T47D (cell line): ENCODE measurements at regions not wholly inside any gene's neighbourhood (a gene's known extent, or its start where the extent isn't known, plus 50 kb on each side); places are given as distances from the start of the nearest gene placed in this dataset.

Experiments used
- DNase-seq, 2 experiments: peaks; one replicate each; pipeline versions ENCODE4 v3.0.0 to v3.0.0-alpha.2; 2011 to 2012; ENCODE audit warnings: low read depth in 1 of 2, low spot score in 1 of 2
- JUND ChIP-seq: IDR thresholded peaks from 2 replicates; pipeline ENCODE4 v1.6.1; 2012; ENCODE audit warnings: low read depth
- in situ Hi-C: cut with HindIII; loops from 2 replicates; pipeline ENCODE4 v1.10.0; 2016; ENCODE audit warnings: low sequenced_read_pairs, low pct_unique_long_range_greater_than_20kb

DNA sequence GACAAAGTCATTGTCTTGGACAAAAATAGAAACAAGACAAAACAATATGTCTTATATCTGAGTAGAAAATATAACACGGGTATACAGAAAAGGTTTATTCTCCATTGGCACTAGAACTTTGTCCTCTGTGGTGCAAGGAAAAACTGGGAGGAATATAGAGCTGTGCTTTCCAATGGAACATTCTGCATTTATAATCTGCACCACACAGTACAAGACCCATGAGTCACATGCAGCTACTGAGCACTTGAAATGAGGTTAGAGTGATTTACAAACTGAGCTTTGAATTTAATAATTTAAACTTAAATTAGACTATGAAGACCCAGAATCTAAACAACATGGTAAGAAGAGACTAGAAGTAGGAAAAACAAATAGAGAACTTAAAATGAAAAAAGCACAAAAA is 86.1 kb downstream of the RAP2A start:
- no peak for TF ChIP-seq JUND
- no peak for DNase-seq
- in situ Hi-C loops = no loop called here

DNA sequence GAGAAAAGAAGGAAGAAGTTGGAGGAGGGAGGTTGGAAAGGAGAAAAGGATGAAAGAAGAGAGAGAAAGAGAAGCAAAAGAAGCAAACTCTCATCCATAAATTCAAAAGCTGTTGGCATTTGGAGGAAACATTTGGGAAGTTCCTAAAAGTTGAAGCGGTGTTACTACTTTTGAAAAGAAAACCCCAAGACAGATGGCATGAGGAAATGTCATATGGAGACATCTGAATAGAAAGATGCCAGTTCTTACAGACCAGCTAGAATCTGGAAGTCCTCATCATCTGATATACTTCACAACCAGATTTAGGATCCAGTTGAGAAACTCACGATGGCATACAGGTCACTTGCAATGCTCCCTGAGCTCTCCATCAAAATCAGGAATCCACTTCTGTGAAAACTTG is 86.9 kb downstream of the RAP2A start:
- TF ChIP-seq JUND = no peak
- in situ Hi-C loops = no loop called here
- no peak for DNase-seq

DNA sequence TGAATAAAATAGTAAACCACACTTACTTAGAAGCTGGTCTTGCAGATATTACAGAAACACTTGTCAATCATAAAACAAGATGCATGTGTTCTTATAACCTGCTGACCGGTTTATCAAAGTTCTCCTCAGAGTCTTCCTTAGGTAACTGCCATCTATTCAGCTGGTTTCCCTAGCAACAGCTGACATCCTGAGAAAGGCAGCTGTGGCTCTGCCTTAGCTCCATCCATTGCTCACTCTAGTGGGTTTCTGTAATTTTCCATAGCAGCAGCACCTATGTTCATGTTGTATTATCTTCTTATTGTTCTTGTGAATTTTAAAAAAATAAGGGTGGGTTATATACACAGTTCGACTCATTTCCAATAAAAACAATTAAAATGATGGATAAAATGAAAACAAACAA is 87.8 kb downstream of the RAP2A start:
- in situ Hi-C loops = no loop called here
- no peak for TF ChIP-seq JUND
- DNase-seq = no peak

DNA sequence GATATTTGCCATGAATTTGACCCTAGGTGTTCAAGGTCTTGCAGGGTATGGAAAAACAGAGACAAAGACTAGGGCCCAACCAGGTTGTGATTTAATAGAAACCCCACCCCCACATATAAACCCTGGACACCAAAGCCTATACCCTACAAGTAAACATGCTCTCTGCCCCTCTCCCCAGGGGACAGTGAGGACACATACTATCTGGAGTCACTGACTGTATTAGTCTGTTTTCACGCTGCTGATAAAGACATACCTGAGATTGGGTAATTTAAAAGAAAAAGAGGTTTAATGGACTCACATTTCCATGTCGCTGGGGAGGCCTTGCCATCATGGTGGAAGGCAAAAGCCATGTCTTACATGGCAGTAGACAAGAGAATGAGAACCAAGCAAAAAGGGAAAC is 88.3 kb downstream of the RAP2A start:
- no peak for TF ChIP-seq JUND
- no peak for DNase-seq
- in situ Hi-C loops = no loop called here

DNA sequence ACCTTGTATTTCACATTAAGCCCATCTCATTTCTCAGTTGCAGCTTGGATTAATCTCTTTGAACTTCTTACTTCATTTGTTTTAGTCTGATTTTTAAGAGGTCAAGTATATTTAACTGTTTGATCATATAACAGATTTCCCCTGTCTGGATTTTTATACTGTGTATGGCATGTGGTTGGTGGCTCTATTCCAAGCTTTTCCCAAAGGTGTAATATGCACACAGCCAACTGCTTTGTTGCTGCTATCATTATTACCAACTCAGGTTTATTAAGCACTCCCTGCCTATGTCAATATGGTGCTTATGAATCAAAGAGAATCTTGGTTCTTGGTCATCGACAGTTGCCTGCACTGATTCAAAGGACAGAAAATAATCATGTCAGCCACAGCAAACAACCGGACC is 92.6 kb downstream of the RAP2A start:
- in situ Hi-C loops = no loop called here
- no peak for TF ChIP-seq JUND
- no peak for DNase-seq

DNA sequence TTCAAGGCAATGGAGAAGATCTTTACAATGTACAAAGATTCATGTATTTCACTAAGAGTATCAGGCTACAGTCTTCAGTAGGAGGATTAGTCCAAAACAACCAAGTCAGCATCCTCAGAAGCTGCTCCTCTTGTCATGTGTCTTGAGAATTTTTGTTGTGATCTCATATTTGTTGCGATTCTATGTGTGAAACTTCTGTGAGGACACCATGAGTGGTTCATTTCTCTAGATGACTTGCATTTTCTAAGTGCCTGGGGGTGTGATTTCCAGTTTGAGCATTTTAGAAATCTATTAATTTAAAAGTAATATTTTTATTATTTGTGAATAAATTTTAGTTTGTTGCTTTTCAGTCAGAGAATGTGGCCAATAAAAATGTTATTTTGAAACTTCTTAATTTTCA is 94.5 kb downstream of the RAP2A start:
- DNase-seq = no peak
- TF ChIP-seq JUND = no peak
- in situ Hi-C loops = no loop called here

DNA sequence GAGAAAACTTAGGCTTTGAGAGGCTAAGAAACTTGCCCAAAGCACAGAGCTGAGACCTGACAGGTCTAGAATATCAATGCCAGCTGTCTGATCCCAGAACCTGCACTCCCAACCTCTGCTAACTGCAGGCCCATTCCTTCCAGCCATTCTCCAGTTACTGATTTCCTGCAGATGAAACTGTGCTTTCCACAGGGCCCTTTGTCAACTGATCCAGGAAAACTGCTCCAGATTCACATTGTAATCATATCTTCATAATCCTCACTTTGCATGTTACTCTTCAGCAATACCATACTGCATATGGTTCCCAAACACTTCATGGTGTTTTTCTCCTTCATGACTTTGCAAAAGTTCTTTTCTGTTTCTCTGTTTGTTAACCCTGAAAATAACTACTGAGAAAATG is 100.6 kb downstream of the RAP2A start:
- DNase-seq = no peak
- in situ Hi-C loops = no loop called here
- no peak for TF ChIP-seq JUND

DNA sequence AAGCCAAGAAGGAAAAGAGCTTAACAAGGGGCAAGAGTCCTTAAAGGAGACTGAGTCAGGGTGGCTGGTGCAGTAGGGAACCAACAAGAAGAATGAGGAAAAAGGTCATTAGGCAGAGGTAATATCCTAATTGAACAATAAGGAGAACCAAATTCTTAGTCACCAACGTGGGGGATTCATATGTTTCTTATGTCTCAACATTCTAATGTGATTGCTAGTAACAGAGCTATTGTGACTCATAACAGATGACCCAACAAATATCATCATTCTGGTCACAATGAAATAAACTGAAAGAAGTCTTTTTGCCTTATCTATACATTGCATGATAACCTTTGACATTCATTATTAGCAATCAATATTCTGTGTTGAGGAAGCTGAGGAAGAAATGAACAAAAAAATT is 101.6 kb downstream of the RAP2A start:
- no peak for TF ChIP-seq JUND
- in situ Hi-C loops = no loop called here
- no peak for DNase-seq

DNA sequence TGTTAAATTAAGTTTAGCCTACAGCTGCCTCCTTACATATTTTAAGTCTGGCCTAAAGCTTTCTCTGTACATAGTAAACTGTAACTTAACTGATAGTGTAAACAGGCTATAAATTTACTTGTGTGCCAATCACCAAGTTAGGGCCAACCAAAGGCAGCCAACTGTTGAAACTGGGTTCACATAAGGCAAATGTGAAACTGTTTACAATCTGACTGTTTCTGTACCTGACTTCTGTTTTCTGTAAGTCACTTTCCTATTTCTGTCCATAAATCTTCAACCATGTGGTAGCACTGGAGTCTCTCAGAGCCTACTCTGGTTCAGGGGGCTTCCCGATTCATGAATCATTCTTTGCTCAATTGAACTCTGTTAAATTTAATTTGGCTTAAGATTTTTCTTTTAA is 103.1 kb downstream of the RAP2A start:
- no peak for DNase-seq
- in situ Hi-C loops = no loop called here
- TF ChIP-seq JUND = no peak

DNA sequence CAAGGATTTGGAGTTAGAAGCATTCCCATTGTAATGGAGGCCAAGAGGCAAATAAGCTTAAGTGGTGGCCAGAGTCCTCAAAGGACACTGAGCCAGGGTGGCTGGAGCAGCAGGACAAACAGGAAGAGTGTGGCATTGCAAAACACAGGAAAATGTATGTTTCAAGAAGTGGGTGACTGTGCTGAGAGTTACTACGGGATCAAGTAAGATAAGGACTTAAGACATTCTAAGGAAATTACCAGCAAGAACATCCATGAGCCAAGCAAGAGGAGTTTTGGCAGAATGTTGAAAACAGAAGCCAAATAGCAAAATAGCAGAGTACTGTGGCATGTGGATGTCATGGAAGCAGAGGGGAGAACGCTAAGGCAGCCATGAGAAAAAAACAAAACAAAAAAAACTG is 104.2 kb downstream of the RAP2A start:
- DNase-seq = no peak
- no peak for TF ChIP-seq JUND
- in situ Hi-C loops = no loop called here

DNA sequence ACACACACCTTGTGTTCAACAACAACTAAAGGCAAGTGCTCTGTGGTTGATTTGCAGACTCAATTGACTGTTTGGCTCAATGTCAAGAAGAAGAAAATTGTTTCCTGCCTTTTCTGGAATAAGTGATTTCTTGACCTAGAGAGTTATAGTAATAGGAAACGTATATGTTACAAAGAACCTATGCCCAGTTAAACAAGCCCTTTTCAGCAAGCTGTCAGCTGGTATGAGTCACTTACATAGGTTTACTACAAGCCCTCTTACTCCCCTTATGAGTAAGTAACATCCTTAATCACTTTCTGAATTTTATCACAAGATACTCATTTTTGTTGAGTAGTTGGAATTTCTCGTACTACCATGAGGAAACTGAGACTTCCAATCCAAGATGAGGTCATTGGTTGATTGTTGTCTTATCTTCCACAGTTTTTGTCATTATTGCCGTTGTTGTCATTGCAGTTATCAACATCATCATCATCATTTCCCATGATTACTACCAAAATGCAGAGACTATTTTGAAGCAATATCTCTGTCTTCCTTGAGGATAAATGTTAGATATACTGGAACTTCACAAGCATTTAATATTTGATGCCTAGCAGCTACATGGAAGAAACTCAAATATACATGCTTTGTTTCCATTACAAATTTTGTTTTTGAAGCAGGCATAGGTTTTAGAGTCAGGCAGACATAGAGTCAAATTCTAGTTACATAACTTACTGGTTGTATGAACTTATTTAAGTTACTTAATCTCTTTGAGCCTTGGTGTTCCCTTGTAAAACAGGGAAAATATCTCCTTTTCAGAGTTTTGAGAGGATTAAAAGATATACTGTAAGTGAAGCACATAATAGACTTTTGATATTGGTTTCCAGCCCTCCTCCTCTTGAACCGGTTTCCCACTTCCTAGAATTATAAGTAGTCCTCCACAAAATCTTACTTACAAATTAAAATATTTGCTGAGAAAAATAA is 106.0 kb downstream of the RAP2A start:
- no peak for TF ChIP-seq JUND
- in situ Hi-C loops = no loop called here
- DNase-seq = no peak

DNA sequence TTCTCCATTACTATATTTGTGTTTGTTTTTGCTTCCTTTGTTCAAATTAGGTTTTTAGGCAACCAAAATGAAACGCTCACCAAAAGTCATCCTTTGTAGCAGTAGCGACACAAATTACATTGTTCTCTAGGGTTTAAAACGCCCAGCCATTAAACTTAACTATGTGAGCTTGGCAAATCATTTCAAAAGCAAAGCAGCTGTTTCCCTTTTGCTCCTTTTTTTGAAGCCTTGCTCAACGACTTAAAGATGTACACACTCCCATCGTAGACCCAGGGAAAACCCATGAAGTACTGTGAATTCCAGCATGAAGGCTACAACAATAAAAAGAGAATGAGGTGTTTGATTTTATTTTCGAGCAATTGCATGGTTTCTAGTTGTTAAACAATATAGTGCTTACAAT is 106.7 kb downstream of the RAP2A start:
- DNase-seq = no peak
- in situ Hi-C loops = no loop called here
- no peak for TF ChIP-seq JUND

DNA sequence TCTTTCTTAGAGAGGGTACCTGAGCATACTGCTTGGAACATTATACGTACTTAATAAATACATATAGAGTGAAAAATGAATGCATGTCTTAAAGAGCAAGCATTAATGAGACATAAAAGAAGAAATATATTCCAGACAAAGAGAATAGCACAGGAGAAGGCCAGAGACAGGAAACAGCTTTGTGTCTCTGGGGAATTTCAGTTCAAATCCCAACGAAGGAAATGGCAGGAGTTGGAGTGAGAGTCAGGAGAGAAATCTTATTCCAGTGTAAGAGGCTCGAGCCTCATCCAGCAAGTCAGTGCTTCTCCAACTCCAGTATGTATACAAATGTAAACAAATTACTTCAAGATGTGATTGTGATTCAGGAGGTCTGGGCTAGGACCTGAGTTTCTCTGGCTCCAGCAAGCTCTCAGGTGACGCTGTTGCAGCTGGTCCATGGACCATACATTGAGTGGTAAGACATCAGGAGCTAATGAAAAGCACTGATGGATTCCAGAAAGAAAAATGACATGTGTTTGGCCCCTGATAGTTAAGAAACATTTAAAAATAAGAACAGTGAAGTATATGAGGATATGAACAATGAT is 108.2 kb downstream of the RAP2A start:
- TF ChIP-seq JUND = no peak
- in situ Hi-C loops = no loop called here
- no peak for DNase-seq
